Upper lobe of left lung (tissue), 4 donors: ENCODE measurements at regions not wholly inside any gene's neighbourhood (a gene's known extent, or its start where the extent isn't known, plus 50 kb on each side); places are given as distances from the start of the nearest gene placed in this dataset.

Experiments used
- EP300 ChIP-seq, 4 donors: sonication (generic); formaldehyde crosslinking; IDR thresholded peaks; one replicate each; pipeline ENCODE4 v1.5.1; 2017; ENCODE audit warnings: antibody characterized with exemption in 4 of 4, control low read depth in 2 of 4
- POLR2A ChIP-seq, 4 donors: fragments of 450-650 bp; IDR thresholded peaks; one replicate each; pipeline ENCODE4 v1.5.1; 2016 to 2017; ENCODE audit warnings: antibody characterized with exemption in 4 of 4, mild to moderate bottlenecking in 2 of 4
- POLR2AphosphoS5 ChIP-seq, 2 donors: sonication (generic); formaldehyde crosslinking; IDR thresholded peaks; one replicate each; pipeline ENCODE4 v1.5.1; 2017; ENCODE audit warnings: antibody characterized with exemption in 2 of 2
- TF ChIP-seq, protein P1 (sequence below), 6 experiments: fragments of 450-650 bp in 4 of 6; fragments of 200-600 bp in 2 of 6; sonication (generic) in 2 of 6; IDR thresholded peaks; one replicate each; pipeline ENCODE4 v1.5.1; 2016 to 2019; ENCODE audit warnings: antibody characterized with exemption in 6 of 6

DNA sequence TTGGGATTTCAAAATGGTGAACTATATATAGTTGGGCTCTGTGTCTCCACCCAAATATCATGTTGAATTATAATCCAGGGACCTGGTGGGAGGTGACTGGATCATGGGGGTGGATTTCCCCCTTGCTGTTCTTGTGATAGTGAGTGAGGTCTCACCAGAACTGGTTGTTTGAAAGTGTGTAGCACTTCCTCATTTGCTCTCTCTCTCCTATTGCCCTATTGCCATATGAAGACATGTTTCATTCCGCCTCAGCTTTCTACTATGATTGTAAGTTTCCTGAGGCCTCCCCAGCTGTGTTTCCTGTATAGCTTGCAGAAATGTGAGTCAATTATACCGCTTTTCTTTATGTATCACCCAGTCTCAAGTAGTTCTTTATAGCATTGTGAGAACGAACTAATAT, 545.6 kb downstream of the TRAM1L1 start:
- TF ChIP-seq, protein P1, sequence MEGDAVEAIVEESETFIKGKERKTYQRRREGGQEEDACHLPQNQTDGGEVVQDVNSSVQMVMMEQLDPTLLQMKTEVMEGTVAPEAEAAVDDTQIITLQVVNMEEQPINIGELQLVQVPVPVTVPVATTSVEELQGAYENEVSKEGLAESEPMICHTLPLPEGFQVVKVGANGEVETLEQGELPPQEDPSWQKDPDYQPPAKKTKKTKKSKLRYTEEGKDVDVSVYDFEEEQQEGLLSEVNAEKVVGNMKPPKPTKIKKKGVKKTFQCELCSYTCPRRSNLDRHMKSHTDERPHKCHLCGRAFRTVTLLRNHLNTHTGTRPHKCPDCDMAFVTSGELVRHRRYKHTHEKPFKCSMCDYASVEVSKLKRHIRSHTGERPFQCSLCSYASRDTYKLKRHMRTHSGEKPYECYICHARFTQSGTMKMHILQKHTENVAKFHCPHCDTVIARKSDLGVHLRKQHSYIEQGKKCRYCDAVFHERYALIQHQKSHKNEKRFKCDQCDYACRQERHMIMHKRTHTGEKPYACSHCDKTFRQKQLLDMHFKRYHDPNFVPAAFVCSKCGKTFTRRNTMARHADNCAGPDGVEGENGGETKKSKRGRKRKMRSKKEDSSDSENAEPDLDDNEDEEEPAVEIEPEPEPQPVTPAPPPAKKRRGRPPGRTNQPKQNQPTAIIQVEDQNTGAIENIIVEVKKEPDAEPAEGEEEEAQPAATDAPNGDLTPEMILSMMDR (IDR thresholded peaks at IDR 0.05) = no peak
- TF ChIP-seq EP300 (IDR thresholded peaks at IDR 0.05) (no peak), POLR2AphosphoS5 (IDR thresholded peaks at IDR 0.05) (no peak), POLR2A (IDR thresholded peaks at IDR 0.05) (no peak)
